ENCODE measurements at regions not wholly inside any gene's neighbourhood (a gene's known extent, or its start where the extent isn't known, plus 50 kb on each side); places are given as distances from the start of the nearest gene placed in this dataset.

GRCh38 chr7:55657654-55658053, 85.4 kb upstream of the VOPP1 start:
- Histone ChIP-seq H3K27ac (no peak overlapping the region), H3K4me1 (no peaks in the 10 kb centered on the region), H3K27me3 (no peaks in the 10 kb centered on the region), H3K9me3 (no peaks in the 10 kb centered on the region), H3K4me3 (no peak overlapping the region), H3K36me3 (no peaks in the 10 kb centered on the region)
- TF ChIP-seq POLR2A (IDR thresholded peaks at IDR 0.05) = no peak
- TF ChIP-seq CTCF (IDR thresholded peaks at IDR 0.05) = no peak
- TF ChIP-seq POLR2AphosphoS5 (IDR thresholded peaks at IDR 0.05) = no peak
- TF ChIP-seq EP300 (IDR thresholded peaks at IDR 0.05) = no peak
- 70% methylated on average over 4 of the region's 4 CpGs for WGBS
- DNase-seq (ENCODE audit: low spot score in 2 of 2) = no peak

GRCh38 chr7:55651057-55651456, 78.8 kb upstream of the VOPP1 start:
- no peaks in the 10 kb centered on the region for H3K27me3 ChIP-seq
- H3K36me3 ChIP-seq = no peaks in the 10 kb centered on the region
- no peak overlapping the region for H3K27ac ChIP-seq
- WGBS = no CpG with 5 or more reads among the region's 2 CpGs
- H3K4me1 ChIP-seq = no peaks in the 10 kb centered on the region
- H3K4me3 ChIP-seq = no peak overlapping the region
- DNase-seq (ENCODE audit: low spot score in 2 of 2) = no peak
- TF ChIP-seq POLR2AphosphoS5 (IDR thresholded peaks at IDR 0.05) (no peak), CTCF (IDR thresholded peaks at IDR 0.05) (no peak), POLR2A (IDR thresholded peaks at IDR 0.05) (no peak), EP300 (IDR thresholded peaks at IDR 0.05) (no peak)
- no peaks in the 10 kb centered on the region for H3K9me3 ChIP-seq

GRCh38 chr7:55649238-55649637, 76.9 kb upstream of the VOPP1 start:
- H3K4me1 ChIP-seq = no peaks in the 10 kb centered on the region
- WGBS = 85% methylated on average over 4 of the region's 4 CpGs

GRCh38 chr7:55644567-55644966, 72.3 kb upstream of the VOPP1 start:
- WGBS = 82% methylated on average over 3 of the region's 3 CpGs
- no peak overlapping the region for H3K27ac ChIP-seq
- no peaks in the 10 kb centered on the region for H3K9me3 ChIP-seq
- no peaks in the 10 kb centered on the region for H3K4me1 ChIP-seq
- no peak for TF ChIP-seq POLR2AphosphoS5 (IDR thresholded peaks at IDR 0.05)
- no peak for TF ChIP-seq CTCF (IDR thresholded peaks at IDR 0.05)
- TF ChIP-seq EP300 (IDR thresholded peaks at IDR 0.05) = no peak
- no peak for TF ChIP-seq POLR2A (IDR thresholded peaks at IDR 0.05)
- H3K4me3 ChIP-seq = no peak overlapping the region
- no peaks in the 10 kb centered on the region for H3K27me3 ChIP-seq
- DNase-seq (ENCODE audit: low spot score in 2 of 2) = no peak
- no peaks in the 10 kb centered on the region for H3K36me3 ChIP-seq

More at GRCh38 chr7:55649238-55649637, 76.9 kb upstream of the VOPP1 start:
- Histone ChIP-seq H3K36me3 (no peaks in the 10 kb centered on the region), H3K9me3 (no peaks in the 10 kb centered on the region), H3K27ac (no peak overlapping the region), H3K4me3 (no peak overlapping the region), H3K27me3 (no peaks in the 10 kb centered on the region)
- no peak for DNase-seq (ENCODE audit: low spot score in 2 of 2)
- TF ChIP-seq POLR2AphosphoS5 (IDR thresholded peaks at IDR 0.05) (no peak), CTCF (IDR thresholded peaks at IDR 0.05) (no peak), EP300 (IDR thresholded peaks at IDR 0.05) (no peak), POLR2A (IDR thresholded peaks at IDR 0.05) (no peak)

GRCh38 chr7:55642266-55642665, 70.0 kb upstream of the VOPP1 start:
- no peak for DNase-seq (ENCODE audit: low spot score in 2 of 2)
- Histone ChIP-seq H3K27ac (no peak overlapping the region), H3K4me3 (no peak overlapping the region), H3K36me3 (no peaks in the 10 kb centered on the region), H3K9me3 (no peaks in the 10 kb centered on the region), H3K27me3 (no peaks in the 10 kb centered on the region), H3K4me1 (no peaks in the 10 kb centered on the region)
- TF ChIP-seq POLR2A (IDR thresholded peaks at IDR 0.05) (no peak), POLR2AphosphoS5 (IDR thresholded peaks at IDR 0.05) (no peak), EP300 (IDR thresholded peaks at IDR 0.05) (no peak), CTCF (IDR thresholded peaks at IDR 0.05) (no peak)

Measured in suprapubic skin (tissue), 4 donors.